CD4-positive, alpha-beta T cell (primary cell): ENCODE measurements at regions not wholly inside any gene's neighbourhood (a gene's known extent, or its start where the extent isn't known, plus 50 kb on each side); places are given as distances from the start of the nearest gene placed in this dataset.
A peak's percentile ranks its signal among the peaks of the same experiment; 100 is the strongest.

Experiments
- ATAC-seq: fragments of 200-7000 bp; cut with Tn5 transposase; one replicate; pipeline ENCODE4 v1.10.0; 2022; ENCODE audit warnings: mild to moderate bottlenecking; ENCODE audit not compliant: poor library complexity
- CTCF ChIA-PET: fragments of 350-600 bp; sonication (Branson Sonifier 250); formaldehyde crosslinking; loops from one replicate; lab custom pipeline; 2021; ENCODE audit warnings: antibody characterized with exemption, inconsistent platforms; lab: Charles Lee
- POLR2A ChIA-PET: fragments of 350-600 bp; sonication (Branson Sonifier 250); formaldehyde crosslinking; loops from one replicate; lab custom pipeline; 2021; ENCODE audit warnings: antibody characterized with exemption, inconsistent platforms; lab: Charles Lee
- DNase-seq, 14 experiments: peaks; one replicate each; pipeline ENCODE4 v3.0.0-alpha.2; 2013 to 2020; ENCODE audit warnings: mixed read lengths in 2 of 14
- H3K27ac ChIP-seq, 2 donors: one replicate each; pipeline versions ENCODE4 v1.5.1 to v1.7.0; 2013; ENCODE audit warnings: low read length in 2 of 2, low read depth in 1 of 2, mild to moderate bottlenecking in 1 of 2
- H3K27me3 ChIP-seq, 2 experiments: 1 replicate in 1 of 2; 2 replicates in 1 of 2; pipeline versions ENCODE4 v1.6.1 to v1.7.0; 2013; ENCODE audit warnings: low read length in 2 of 2, control low read depth in 1 of 2, mild to moderate bottlenecking in 1 of 2, moderate library complexity in 1 of 2; ENCODE audit not compliant: insufficient read depth in 2 of 2, control insufficient read depth in 1 of 2
- H3K36me3 ChIP-seq: one replicate; pipeline ENCODE4 v1.6.1; 2013; ENCODE audit warnings: low read length, control low read depth; ENCODE audit not compliant: insufficient read depth
- H3K4me1 ChIP-seq: one replicate; pipeline ENCODE4 v1.6.1; 2013; ENCODE audit warnings: low read length, control low read depth; ENCODE audit not compliant: insufficient read depth
- H3K4me3 ChIP-seq: one replicate; pipeline ENCODE4 v1.5.1; 2013; ENCODE audit warnings: mild to moderate bottlenecking, low read length, moderate library complexity
- H3K9me3 ChIP-seq, 2 experiments: 1 replicate in 1 of 2; 2 replicates in 1 of 2; pipeline versions ENCODE4 v1.6.1 to v1.7.0; 2013; ENCODE audit warnings: low read length in 2 of 2, mild to moderate bottlenecking in 2 of 2, control low read depth in 1 of 2, moderate library complexity in 1 of 2; ENCODE audit not compliant: control insufficient read depth in 1 of 2, insufficient read depth in 1 of 2
- H3K27ac Mint-ChIP-seq: one replicate; pipeline ENCODE4 v1.8.0; 2020; ENCODE audit warnings: mixed read lengths
- H3K27me3 Mint-ChIP-seq: one replicate; pipeline ENCODE4 v1.8.0; 2021; ENCODE audit warnings: mixed read lengths
- H3K36me3 Mint-ChIP-seq: one replicate; pipeline ENCODE4 v1.8.0; 2021; ENCODE audit warnings: low read depth, mixed read lengths
- H3K4me1 Mint-ChIP-seq: one replicate; pipeline ENCODE4 v1.8.0; 2021; ENCODE audit warnings: low read depth, mixed read lengths
- H3K4me3 Mint-ChIP-seq: one replicate; pipeline ENCODE4 v1.8.0; 2020; ENCODE audit warnings: mild to moderate bottlenecking, mixed read lengths
- H3K9me3 Mint-ChIP-seq: one replicate; pipeline ENCODE4 v1.8.0; 2020; ENCODE audit warnings: mixed read lengths
- intact Hi-C, 2 experiments: fragments of 100-400 bp; cut with DNase I in 1 of 2; cut with micrococcal nuclease in 1 of 2; formaldehyde crosslinking; loops; one replicate each; pipeline versions ENCODE4 v1.15.1 to v1.9.0; 2023 to 2025; cut with DNase I, micrococcal nuclease
- TF ChIP-seq, protein P1 (sequence below): fragments of 200-600 bp; IDR thresholded peaks from one replicate; pipeline ENCODE4 v1.8.0; 2022; ENCODE audit warnings: antibody characterized with exemption, mild to moderate bottlenecking

DNA sequence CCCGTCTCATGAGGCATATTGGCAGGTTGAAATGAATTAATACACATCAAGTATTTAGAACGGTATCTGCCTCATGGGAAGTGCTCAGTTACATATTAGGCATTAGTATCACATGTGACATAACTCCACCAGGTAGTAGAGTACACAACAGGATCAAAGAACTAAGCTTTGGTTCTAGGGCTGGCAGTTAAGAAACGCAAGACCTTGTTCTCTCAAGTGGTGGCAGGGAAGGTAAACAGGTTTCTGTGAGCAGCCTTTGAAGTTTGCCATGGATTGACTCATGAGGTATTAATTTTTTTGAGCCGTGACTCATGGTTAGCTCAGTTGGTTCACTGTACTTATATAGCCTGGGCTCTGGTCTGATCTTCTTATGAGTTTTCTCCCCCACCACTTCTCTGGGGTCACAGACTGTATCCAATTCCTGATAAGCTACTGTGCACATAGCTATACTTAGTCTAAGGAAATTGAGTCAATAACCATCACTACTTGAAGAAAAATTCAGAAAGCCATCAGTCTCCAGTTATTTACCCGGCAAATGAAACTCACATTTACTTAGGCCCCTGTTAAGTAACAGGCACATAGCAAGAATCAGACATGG is 155.6 kb upstream of the STT3B start:
- no peak overlapping the region for H3K4me3 Mint-ChIP-seq
- DNase-seq = peak in 10 of 14 experiments; percentile 0 to 67 (median 15)
- H3K36me3 Mint-ChIP-seq = no peaks in the 10 kb centered on the region
- peaks cover 18% of the 10 kb centered on the region for H3K4me1 Mint-ChIP-seq
- H3K4me3 ChIP-seq = no peak overlapping the region
- ATAC-seq = peak; percentile 93
- intact Hi-C loops = no loop called here
- no peaks in the 10 kb centered on the region for H3K9me3 Mint-ChIP-seq
- H3K27ac ChIP-seq = no peak overlapping the region
- TF ChIP-seq, protein P1, sequence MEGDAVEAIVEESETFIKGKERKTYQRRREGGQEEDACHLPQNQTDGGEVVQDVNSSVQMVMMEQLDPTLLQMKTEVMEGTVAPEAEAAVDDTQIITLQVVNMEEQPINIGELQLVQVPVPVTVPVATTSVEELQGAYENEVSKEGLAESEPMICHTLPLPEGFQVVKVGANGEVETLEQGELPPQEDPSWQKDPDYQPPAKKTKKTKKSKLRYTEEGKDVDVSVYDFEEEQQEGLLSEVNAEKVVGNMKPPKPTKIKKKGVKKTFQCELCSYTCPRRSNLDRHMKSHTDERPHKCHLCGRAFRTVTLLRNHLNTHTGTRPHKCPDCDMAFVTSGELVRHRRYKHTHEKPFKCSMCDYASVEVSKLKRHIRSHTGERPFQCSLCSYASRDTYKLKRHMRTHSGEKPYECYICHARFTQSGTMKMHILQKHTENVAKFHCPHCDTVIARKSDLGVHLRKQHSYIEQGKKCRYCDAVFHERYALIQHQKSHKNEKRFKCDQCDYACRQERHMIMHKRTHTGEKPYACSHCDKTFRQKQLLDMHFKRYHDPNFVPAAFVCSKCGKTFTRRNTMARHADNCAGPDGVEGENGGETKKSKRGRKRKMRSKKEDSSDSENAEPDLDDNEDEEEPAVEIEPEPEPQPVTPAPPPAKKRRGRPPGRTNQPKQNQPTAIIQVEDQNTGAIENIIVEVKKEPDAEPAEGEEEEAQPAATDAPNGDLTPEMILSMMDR = no peak
- no peaks in the 10 kb centered on the region for H3K4me1 ChIP-seq
- H3K27ac Mint-ChIP-seq = no peak overlapping the region
- no peaks in the 10 kb centered on the region for H3K36me3 ChIP-seq
- ChIA-PET CTCF (interaction anchor here (1.3 kb wide), 1 partner anchor 154 kb away, joined by 3 read pairs; no protein-coding TSS in a partner anchor), POLR2A (interaction anchor here (2.1 kb wide), 1 partner anchor 155 kb away, joined by 11 read pairs; the partner anchor contains the start of gene STT3B)
- no peaks in the 10 kb centered on the region for H3K9me3 ChIP-seq
- no peaks in the 10 kb centered on the region for H3K27me3 ChIP-seq
- no peaks in the 10 kb centered on the region for H3K27me3 Mint-ChIP-seq

DNA sequence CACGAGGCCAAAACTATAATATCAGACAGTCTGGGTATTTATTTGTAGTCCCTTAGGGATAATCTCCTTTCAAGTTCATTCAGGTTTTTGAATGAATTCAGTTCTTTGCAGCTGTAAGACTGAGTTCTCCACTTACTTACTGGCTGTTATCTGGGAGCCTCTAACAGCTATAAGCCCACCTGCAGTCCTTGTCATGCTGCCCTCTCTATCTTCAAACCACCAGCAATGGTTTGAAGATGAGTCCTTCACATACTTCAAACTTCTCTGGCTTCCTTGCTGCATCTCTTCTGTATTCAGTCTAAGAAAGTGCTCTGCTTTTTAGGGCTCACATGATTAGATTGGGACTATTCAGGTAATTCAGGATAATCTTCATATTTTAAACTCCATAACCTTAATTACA is 154.5 kb upstream of the STT3B start:
- Mint-ChIP-seq H3K36me3 (no peaks in the 10 kb centered on the region), H3K4me1 (peaks cover 18% of the 10 kb centered on the region), H3K27me3 (no peaks in the 10 kb centered on the region), H3K4me3 (no peak overlapping the region), H3K9me3 (no peaks in the 10 kb centered on the region), H3K27ac (no peak overlapping the region)
- ATAC-seq = no peak
- no peak overlapping the region for H3K27ac ChIP-seq
- H3K4me1 ChIP-seq = no peaks in the 10 kb centered on the region
- no peaks in the 10 kb centered on the region for H3K9me3 ChIP-seq
- no peaks in the 10 kb centered on the region for H3K36me3 ChIP-seq
- no peak overlapping the region for H3K4me3 ChIP-seq
- TF ChIP-seq, protein P1 = no peak
- H3K27me3 ChIP-seq = no peaks in the 10 kb centered on the region
- intact Hi-C loops = no loop called here
- DNase-seq = no peak
- CTCF ChIA-PET = interaction anchor here (0.6 kb wide), 1 partner anchor 67 kb away, joined by 3 read pairs; no protein-coding TSS in a partner anchor
- POLR2A ChIA-PET = interaction anchor here (2.1 kb wide), 1 partner anchor 154 kb away, joined by 11 read pairs; the partner anchor contains the start of gene STT3B

DNA sequence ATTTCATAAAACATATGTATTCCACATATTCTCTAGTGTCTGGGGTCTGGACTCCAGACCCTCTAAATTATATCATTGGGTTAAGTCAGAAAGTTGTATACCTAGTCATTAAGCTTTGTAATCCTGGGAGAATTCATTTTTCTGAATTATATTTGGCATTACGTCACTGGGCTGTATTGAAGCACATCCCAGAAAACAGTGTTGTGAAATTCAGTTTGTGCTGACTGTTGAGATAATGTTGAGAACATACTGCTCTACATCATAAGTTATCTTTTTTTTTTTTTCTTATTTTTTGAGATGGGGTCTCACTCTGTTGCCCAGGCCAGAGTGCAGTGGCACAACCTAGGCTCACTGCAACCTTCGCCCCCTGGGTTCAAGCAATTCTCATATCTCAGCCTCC is 153.1 kb upstream of the STT3B start:
- Histone ChIP-seq H3K4me3 (no peak overlapping the region), H3K27me3 (no peaks in the 10 kb centered on the region), H3K36me3 (no peaks in the 10 kb centered on the region), H3K27ac (no peak overlapping the region), H3K4me1 (no peaks in the 10 kb centered on the region), H3K9me3 (no peaks in the 10 kb centered on the region)
- Mint-ChIP-seq H3K36me3 (no peaks in the 10 kb centered on the region), H3K4me3 (no peak overlapping the region), H3K27me3 (no peaks in the 10 kb centered on the region), H3K9me3 (no peaks in the 10 kb centered on the region), H3K27ac (no peak overlapping the region), H3K4me1 (peaks cover 18% of the 10 kb centered on the region)
- ATAC-seq = no peak
- TF ChIP-seq, protein P1 = no peak
- intact Hi-C loops = no loop called here
- no peak for DNase-seq
- ChIA-PET POLR2A (no interaction called here), CTCF (interaction anchor here (1.6 kb wide), 1 partner anchor 26 kb away, joined by 3 read pairs; no protein-coding TSS in a partner anchor)
